Coronary artery (tissue), 2 donors: ENCODE measurements at regions not wholly inside any gene's neighbourhood (a gene's known extent, or its start where the extent isn't known, plus 50 kb on each side); places are given as distances from the start of the nearest gene placed in this dataset.
"Not testable (repeated sequence)": the region's sequence is repeated elsewhere in the genome, so short reads cannot be mapped to it uniquely, and the experiment has no call there.

ENCODE experiments used
- DNase-seq: peaks from one replicate; pipeline ENCODE4 v3.0.0-alpha.2; 2017; ENCODE audit warnings: low spot score
- H3K27ac ChIP-seq, 2 donors: fragments of 200-600 bp; sonication (generic); one replicate each; pipeline ENCODE4 v1.5.1; 2016 to 2019
- H3K4me3 ChIP-seq: fragments of 200-600 bp; sonication (generic); 2 replicates; pipeline ENCODE4 v1.5.1; 2016; ENCODE audit warnings: mild to moderate bottlenecking, moderate library complexity
- TF ChIP-seq, protein P1 (sequence below): fragments of 200-600 bp; sonication (generic); IDR thresholded peaks from one replicate; pipeline ENCODE4 v1.5.1; 2019; ENCODE audit warnings: antibody characterized with exemption

DNA sequence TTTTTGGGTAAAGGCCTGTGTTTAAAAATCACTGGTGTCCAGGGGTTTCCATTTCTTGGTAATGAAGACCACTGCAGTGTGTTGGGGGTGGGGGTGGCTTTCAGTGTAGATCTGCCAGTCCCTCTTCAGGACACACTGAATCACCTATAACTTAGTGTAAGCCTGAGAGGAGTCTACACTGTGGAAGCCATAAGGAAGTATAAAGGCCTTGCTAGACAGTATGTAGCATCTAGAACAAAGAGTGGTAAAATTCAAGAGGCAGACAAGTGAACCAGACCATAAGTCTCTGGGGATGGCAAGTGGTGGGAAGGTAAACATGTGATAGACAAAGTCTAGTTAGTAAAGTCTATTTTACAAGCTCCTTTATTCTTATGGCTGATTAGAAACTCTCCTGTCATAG lies 191.8 kb downstream of the CCNG2 start:
- Histone ChIP-seq H3K4me3 (no peak overlapping the region), H3K27ac (no peak overlapping the region)
- TF ChIP-seq, protein P1, sequence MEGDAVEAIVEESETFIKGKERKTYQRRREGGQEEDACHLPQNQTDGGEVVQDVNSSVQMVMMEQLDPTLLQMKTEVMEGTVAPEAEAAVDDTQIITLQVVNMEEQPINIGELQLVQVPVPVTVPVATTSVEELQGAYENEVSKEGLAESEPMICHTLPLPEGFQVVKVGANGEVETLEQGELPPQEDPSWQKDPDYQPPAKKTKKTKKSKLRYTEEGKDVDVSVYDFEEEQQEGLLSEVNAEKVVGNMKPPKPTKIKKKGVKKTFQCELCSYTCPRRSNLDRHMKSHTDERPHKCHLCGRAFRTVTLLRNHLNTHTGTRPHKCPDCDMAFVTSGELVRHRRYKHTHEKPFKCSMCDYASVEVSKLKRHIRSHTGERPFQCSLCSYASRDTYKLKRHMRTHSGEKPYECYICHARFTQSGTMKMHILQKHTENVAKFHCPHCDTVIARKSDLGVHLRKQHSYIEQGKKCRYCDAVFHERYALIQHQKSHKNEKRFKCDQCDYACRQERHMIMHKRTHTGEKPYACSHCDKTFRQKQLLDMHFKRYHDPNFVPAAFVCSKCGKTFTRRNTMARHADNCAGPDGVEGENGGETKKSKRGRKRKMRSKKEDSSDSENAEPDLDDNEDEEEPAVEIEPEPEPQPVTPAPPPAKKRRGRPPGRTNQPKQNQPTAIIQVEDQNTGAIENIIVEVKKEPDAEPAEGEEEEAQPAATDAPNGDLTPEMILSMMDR: no peak
- DNase-seq: no peak

DNA sequence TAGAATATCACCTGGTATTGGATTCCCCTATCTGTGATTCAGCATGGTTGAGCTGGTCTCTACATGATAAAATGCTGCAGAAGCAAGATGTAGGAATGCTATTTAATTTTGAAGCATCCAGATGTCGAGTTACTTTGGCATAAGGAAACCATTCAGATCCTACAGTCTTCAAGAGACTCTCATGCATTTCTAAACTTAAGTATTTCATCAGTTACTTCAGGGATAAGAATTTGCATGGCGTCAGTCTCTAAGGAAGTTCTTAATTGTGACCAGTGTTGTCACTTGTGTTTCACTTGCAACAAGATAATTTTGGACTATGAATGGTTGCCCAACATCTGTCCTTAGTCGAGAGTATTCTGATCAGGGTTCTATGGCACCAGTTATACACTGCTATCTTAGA lies 192.4 kb downstream of the CCNG2 start:
- TF ChIP-seq, protein P1: no peak
- DNase-seq: no peak
- Histone ChIP-seq H3K27ac (no peak overlapping the region), H3K4me3 (no peak overlapping the region)

DNA sequence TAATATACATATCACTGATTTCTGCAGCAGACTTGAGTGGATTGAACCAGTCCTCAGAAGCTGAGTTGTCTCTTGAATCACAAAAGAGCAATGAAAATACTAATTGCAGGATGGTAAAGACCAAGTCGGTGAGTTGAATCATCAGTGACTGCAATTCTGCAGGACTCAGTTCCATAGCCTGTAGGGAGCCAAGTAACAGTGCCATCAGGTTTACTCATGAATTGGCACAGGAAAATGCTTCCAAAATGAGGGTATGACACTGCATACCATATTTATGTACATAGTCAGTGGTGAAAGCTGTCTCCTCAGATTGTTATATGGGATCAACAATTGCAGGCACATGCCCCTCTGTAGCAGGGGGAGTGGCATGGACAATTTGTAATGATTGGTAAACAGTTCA lies 192.8 kb downstream of the CCNG2 start:
- TF ChIP-seq, protein P1: no peak
- DNase-seq: no peak
- H3K27ac ChIP-seq: no peak overlapping the region
- H3K4me3 ChIP-seq: no peak overlapping the region

DNA sequence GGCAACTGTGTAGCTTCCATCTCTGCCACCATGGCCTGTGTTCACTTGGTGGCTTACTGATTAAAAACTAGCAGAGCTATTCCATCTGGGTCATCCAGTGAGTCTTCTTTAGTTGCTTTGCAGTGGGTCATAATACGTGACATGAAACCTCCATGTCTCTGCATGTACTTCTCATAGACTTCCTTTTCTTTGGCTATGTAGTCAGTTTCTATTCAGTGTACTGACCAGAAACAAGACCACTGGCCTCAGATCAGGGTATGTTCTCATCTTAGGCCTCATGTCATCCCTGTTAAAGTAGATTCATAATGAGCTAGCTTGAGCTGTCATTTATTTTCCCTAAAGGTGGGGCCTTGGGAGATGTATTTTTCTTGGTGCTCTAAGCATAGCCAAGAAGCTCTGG lies 195.2 kb downstream of the CCNG2 start:
- TF ChIP-seq, protein P1: no peak
- Histone ChIP-seq H3K4me3 (no peak overlapping the region), H3K27ac (no peak overlapping the region)
- no peak for DNase-seq

DNA sequence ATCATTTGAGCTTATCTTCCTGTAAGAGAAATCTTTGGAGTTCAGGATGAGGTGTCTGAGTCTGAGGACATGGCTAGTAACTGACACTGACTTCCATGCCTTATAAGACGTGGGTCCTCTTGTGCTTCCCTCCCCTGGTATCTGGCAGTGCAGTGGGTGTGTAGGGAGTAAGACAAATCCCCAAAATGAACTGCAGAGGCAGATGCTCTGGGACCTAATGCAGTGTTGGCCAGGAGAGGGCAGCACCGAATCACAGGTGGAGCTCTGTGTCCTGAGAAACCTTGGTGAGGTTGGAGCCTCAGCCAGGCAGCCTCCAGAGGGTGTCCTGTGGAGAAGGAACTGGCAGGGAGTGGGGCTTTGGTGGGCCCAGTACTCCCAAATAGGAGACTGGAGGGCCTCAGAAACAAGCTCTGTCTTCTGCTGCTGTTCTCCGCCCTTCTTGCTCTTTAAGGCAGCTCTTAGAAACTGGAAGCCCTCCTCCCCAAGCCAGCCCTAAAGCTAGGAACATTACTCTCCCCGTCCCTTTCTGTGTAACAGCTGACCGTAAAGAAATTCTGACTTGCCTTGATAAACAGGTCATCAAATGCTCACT lies 196.8 kb downstream of the CCNG2 start:
- not testable (repeated sequence) for H3K27ac ChIP-seq, H3K4me3 ChIP-seq, DNase-seq

DNA sequence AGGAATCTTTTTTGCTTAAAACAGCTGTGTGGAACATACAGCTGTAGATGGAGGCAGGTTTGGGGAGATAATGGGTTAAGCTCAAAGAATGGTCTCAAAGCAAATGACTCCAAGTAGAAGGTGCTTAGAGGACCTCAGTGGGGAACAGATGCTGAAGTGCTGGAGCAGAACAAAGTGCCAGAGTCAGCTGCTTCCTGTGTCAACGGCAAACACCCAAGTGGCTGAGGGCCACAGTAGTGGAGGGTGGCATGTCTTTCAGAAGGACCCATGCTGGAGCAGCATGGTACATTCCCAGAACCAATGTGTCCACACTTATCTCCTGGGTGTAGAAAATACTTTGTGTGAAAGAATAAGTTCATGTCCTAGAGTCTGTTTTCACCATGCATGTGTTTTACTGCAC lies 197.5 kb downstream of the CCNG2 start:
- DNase-seq: no peak

GRCh38 chr4:77355731-77356130 lies 198.7 kb downstream of the CCNG2 start:
- DNase-seq: no peak
- Histone ChIP-seq H3K4me3 (no peak overlapping the region), H3K27ac (no peak overlapping the region)
- TF ChIP-seq, protein P1: no peak

More for the DNA sequence above, 197.5 kb downstream of the CCNG2 start:
- TF ChIP-seq, protein P1: no peak
- H3K27ac ChIP-seq: no peak overlapping the region
- H3K4me3 ChIP-seq: no peak overlapping the region
